ENCODE measurements at regions not wholly inside any gene's neighbourhood (a gene's known extent, or its start where the extent isn't known, plus 50 kb on each side); places are given as distances from the start of the nearest gene placed in this dataset.
A peak's percentile ranks its signal among the peaks of the same experiment; 100 is the strongest.

- Mint-ChIP-seq H3K9me3 (no peaks in the 10 kb centered on the region), H3K4me1 (peaks cover 88% of the 10 kb centered on the region), H3K4me3 (no peak overlapping the region), H3K27me3 (ENCODE audit: low read depth, poor library complexity) (no peaks in the 10 kb centered on the region), H3K36me3 (ENCODE audit: low read depth) (no peaks in the 10 kb centered on the region), H3K27ac (no peak overlapping the region)
- TF ChIP-seq CTCF (IDR thresholded peaks at IDR 0.05), result no peak
- DNase-seq, result no peak
Observed at GRCh38 chrX:110414273-110414672, 55.6 kb downstream of the RTL9 start.

- Mint-ChIP-seq H3K9me3 (no peaks in the 10 kb centered on the region), H3K4me3 (no peak overlapping the region), H3K4me1 (peaks cover 87% of the 10 kb centered on the region), H3K27ac (no peak overlapping the region), H3K27me3 (ENCODE audit: low read depth, poor library complexity) (no peaks in the 10 kb centered on the region), H3K36me3 (ENCODE audit: low read depth) (no peaks in the 10 kb centered on the region)
- no peak for TF ChIP-seq CTCF (IDR thresholded peaks at IDR 0.05)
- no peak for DNase-seq
Observed at GRCh38 chrX:110414679-110415439, 56.2 kb downstream of the RTL9 start.

- H3K4me3 Mint-ChIP-seq, result no peak overlapping the region
- no peaks in the 10 kb centered on the region for H3K36me3 Mint-ChIP-seq (ENCODE audit: low read depth)
- H3K4me1 Mint-ChIP-seq, result peaks cover 84% of the 10 kb centered on the region
- H3K9me3 Mint-ChIP-seq, result no peaks in the 10 kb centered on the region
- TF ChIP-seq CTCF (IDR thresholded peaks at IDR 0.05), result no peak
- H3K27me3 Mint-ChIP-seq (ENCODE audit: low read depth, poor library complexity), result no peaks in the 10 kb centered on the region
- no peak overlapping the region for H3K27ac Mint-ChIP-seq
- no peak for DNase-seq
Observed at GRCh38 chrX:110415440-110416170, 57.0 kb downstream of the RTL9 start.

GRCh38 chrX:110417128-110417527, 58.5 kb downstream of the RTL9 start:
- Mint-ChIP-seq H3K4me3 (no peak overlapping the region), H3K9me3 (no peaks in the 10 kb centered on the region), H3K4me1 (peaks cover 76% of the 10 kb centered on the region), H3K36me3 (ENCODE audit: low read depth) (no peaks in the 10 kb centered on the region), H3K27me3 (ENCODE audit: low read depth, poor library complexity) (peaks cover 3% of the 10 kb centered on the region), H3K27ac (peak overlapping the region; percentile 49)
- no peak for DNase-seq
- TF ChIP-seq CTCF (IDR thresholded peaks at IDR 0.05), result no peak

- H3K27me3 Mint-ChIP-seq (ENCODE audit: low read depth, poor library complexity), result peaks cover 5% of the 10 kb centered on the region
- H3K4me1 Mint-ChIP-seq, result peaks cover 62% of the 10 kb centered on the region
- H3K36me3 Mint-ChIP-seq (ENCODE audit: low read depth), result no peaks in the 10 kb centered on the region
- peak; percentile 55 for TF ChIP-seq CTCF (IDR thresholded peaks at IDR 0.05)
- no peak overlapping the region for H3K4me3 Mint-ChIP-seq
- DNase-seq, result peak; percentile 49
- H3K27ac Mint-ChIP-seq, result peak overlapping the region; percentile 77
- H3K9me3 Mint-ChIP-seq, result no peaks in the 10 kb centered on the region
Observed at GRCh38 chrX:110418316-110419235, 59.9 kb downstream of the RTL9 start.
